ENCODE measurements at regions not wholly inside any gene's neighbourhood (a gene's known extent, or its start where the extent isn't known, plus 50 kb on each side); places are given as distances from the start of the nearest gene placed in this dataset.

DNA sequence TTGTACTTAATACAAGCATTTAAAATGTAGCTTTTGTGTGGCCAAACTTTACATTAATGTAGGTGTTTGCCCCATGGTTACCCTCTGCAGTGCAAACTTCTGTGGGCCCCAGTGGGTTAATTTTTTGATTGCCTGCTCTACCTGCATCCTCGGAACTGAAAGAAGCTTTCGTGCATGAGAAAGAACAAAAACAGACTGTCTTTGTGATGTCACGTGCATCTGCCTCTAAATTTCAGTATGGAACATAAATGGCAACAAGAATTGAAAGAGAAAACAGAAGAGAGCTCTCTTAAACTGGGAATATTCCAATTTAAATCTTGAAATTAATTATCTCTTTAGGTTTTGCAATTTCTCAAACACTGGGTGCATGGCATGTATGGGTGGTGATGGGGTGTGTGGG lies 182.4 kb upstream of the LCORL start:
- H3K4me2 ChIP-seq (ENCODE audit: low read depth, low read length, poor library complexity, severe bottlenecking), result no peak overlapping the region
- no peak overlapping the region for H2AFZ ChIP-seq (ENCODE audit: low read depth, low read length, severe bottlenecking)
- H3K27me3 ChIP-seq (ENCODE audit: low read length), result no peaks in the 10 kb centered on the region
- no peak overlapping the region for H3K9ac ChIP-seq (ENCODE audit: low read length)
- H3K79me2 ChIP-seq (ENCODE audit: insufficient read depth, low read length), result no peaks in the 10 kb centered on the region
- TF ChIP-seq, protein P1, sequence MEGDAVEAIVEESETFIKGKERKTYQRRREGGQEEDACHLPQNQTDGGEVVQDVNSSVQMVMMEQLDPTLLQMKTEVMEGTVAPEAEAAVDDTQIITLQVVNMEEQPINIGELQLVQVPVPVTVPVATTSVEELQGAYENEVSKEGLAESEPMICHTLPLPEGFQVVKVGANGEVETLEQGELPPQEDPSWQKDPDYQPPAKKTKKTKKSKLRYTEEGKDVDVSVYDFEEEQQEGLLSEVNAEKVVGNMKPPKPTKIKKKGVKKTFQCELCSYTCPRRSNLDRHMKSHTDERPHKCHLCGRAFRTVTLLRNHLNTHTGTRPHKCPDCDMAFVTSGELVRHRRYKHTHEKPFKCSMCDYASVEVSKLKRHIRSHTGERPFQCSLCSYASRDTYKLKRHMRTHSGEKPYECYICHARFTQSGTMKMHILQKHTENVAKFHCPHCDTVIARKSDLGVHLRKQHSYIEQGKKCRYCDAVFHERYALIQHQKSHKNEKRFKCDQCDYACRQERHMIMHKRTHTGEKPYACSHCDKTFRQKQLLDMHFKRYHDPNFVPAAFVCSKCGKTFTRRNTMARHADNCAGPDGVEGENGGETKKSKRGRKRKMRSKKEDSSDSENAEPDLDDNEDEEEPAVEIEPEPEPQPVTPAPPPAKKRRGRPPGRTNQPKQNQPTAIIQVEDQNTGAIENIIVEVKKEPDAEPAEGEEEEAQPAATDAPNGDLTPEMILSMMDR (IDR thresholded peaks at IDR 0.05; ENCODE audit: insufficient read depth, low read length, poor library complexity, severe bottlenecking), result no peak
- TF ChIP-seq EZH2phosphoT487 (conservative IDR thresholded peaks at IDR 0.05; ENCODE audit: low read length), result no peak
- H3K9me2 ChIP-seq (replicated peaks; ENCODE audit: insufficient read depth, low read length), result no peaks in the 10 kb centered on the region
- no peaks in the 10 kb centered on the region for H4K20me1 ChIP-seq (ENCODE audit: low read depth, low read length)
- no peaks in the 10 kb centered on the region for H3K9me3 ChIP-seq (ENCODE audit: insufficient read depth, low read length)
- no peaks in the 10 kb centered on the region for H3K36me3 ChIP-seq (ENCODE audit: low read length)
- H3K27ac ChIP-seq (ENCODE audit: low read depth, low read length), result no peak overlapping the region
- H3F3A ChIP-seq (ENCODE audit: insufficient read depth), result no peaks in the 10 kb centered on the region
- no peak overlapping the region for H3K4me3 ChIP-seq (ENCODE audit: insufficient read depth, low read length, poor library complexity, severe bottlenecking)

DNA sequence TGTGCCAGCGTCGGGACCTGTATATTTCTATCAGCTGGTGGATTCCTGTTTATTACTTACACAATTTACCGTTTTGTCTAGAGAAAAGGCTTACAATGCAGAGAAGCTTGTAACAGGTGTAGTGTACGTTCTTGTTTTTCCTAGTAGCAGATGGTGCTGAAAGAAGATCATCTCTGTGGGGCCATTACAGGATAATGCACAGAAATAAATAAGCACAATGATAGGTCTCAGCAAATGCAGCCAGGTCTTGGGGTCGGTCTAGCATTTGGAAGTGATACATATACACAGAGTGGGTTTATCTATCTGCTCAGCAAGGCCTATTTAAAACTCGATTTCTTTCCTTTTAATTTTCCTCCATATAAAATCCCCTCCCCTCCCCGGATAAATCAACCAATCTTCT lies 180.9 kb upstream of the LCORL start:
- Histone ChIP-seq H2AFZ (ENCODE audit: low read depth, low read length, severe bottlenecking) (no peak overlapping the region), H3K36me3 (ENCODE audit: low read length) (no peaks in the 10 kb centered on the region), H3K4me2 (ENCODE audit: low read depth, low read length, poor library complexity, severe bottlenecking) (no peak overlapping the region), H3K9me2 (replicated peaks; ENCODE audit: insufficient read depth, low read length) (no peaks in the 10 kb centered on the region), H3K4me3 (ENCODE audit: insufficient read depth, low read length, poor library complexity, severe bottlenecking) (no peak overlapping the region), H3F3A (ENCODE audit: insufficient read depth) (no peaks in the 10 kb centered on the region), H4K20me1 (ENCODE audit: low read depth, low read length) (no peaks in the 10 kb centered on the region), H3K79me2 (ENCODE audit: insufficient read depth, low read length) (no peaks in the 10 kb centered on the region), H3K27me3 (ENCODE audit: low read length) (no peaks in the 10 kb centered on the region), H3K27ac (ENCODE audit: low read depth, low read length) (no peak overlapping the region), H3K9me3 (ENCODE audit: insufficient read depth, low read length) (no peaks in the 10 kb centered on the region), H3K9ac (ENCODE audit: low read length) (no peak overlapping the region)
- TF ChIP-seq, protein P1 (IDR thresholded peaks at IDR 0.05; ENCODE audit: insufficient read depth, low read length, poor library complexity, severe bottlenecking), result no peak
- TF ChIP-seq EZH2phosphoT487 (conservative IDR thresholded peaks at IDR 0.05; ENCODE audit: low read length), result no peak

DNA sequence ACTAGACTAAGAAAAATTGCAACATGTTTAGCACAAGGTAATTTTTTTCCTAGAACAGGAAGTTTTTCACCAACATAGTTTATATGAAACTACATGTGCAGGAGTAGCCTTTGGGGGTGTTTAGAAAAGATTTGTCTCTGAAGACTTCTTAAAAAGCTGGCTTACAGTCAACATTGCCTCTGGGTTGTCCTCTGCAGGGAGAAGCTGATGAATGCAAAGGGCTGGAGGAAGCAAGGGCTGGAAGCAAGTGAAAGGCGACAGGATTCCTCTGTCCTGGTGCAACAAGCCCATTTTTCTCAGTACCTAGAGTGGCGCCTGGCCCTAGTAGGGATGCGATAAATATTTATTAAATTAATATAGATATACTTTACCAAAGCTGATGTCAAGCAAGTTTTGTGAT lies 180.3 kb upstream of the LCORL start:
- Histone ChIP-seq H3F3A (ENCODE audit: insufficient read depth) (no peaks in the 10 kb centered on the region), H3K27ac (ENCODE audit: low read depth, low read length) (no peak overlapping the region)

More for the DNA sequence above, 180.3 kb upstream of the LCORL start:
- H3K27me3 ChIP-seq (ENCODE audit: low read length), result no peaks in the 10 kb centered on the region
- H3K9me3 ChIP-seq (ENCODE audit: insufficient read depth, low read length), result no peaks in the 10 kb centered on the region
- TF ChIP-seq EZH2phosphoT487 (conservative IDR thresholded peaks at IDR 0.05; ENCODE audit: low read length), result no peak
- TF ChIP-seq, protein P1 (IDR thresholded peaks at IDR 0.05; ENCODE audit: insufficient read depth, low read length, poor library complexity, severe bottlenecking), result no peak
- H3K79me2 ChIP-seq (ENCODE audit: insufficient read depth, low read length), result no peaks in the 10 kb centered on the region
- H3K9ac ChIP-seq (ENCODE audit: low read length), result no peak overlapping the region
- H4K20me1 ChIP-seq (ENCODE audit: low read depth, low read length), result no peaks in the 10 kb centered on the region
- H3K4me3 ChIP-seq (ENCODE audit: insufficient read depth, low read length, poor library complexity, severe bottlenecking), result no peak overlapping the region
- no peaks in the 10 kb centered on the region for H3K9me2 ChIP-seq (replicated peaks; ENCODE audit: insufficient read depth, low read length)
- H3K36me3 ChIP-seq (ENCODE audit: low read length), result no peaks in the 10 kb centered on the region
- H2AFZ ChIP-seq (ENCODE audit: low read depth, low read length, severe bottlenecking), result no peak overlapping the region
- no peak overlapping the region for H3K4me2 ChIP-seq (ENCODE audit: low read depth, low read length, poor library complexity, severe bottlenecking)

Data from SU-DHL-6 (cell line).